WTC11 (cell line): ENCODE measurements at regions not wholly inside any gene's neighbourhood (a gene's known extent, or its start where the extent isn't known, plus 50 kb on each side); places are given as distances from the start of the nearest gene placed in this dataset.

Experiments
- ATAC-seq: fragments of 200-7000 bp; cut with Tn5 transposase; 2 replicates; pipeline ENCODE4 v1.10.0; 2021; ENCODE audit warnings: mild to moderate bottlenecking, moderate library complexity
- CTCF ChIA-PET: fragments of 300-600 bp; sonication (Branson Sonifier 250); formaldehyde crosslinking; loops from one replicate; lab custom pipeline; 2021; ENCODE audit warnings: antibody characterized with exemption; lab: Charles Lee
- POLR2A ChIA-PET: fragments of 350-600 bp; sonication (Branson Sonifier 250); formaldehyde crosslinking; loops from one replicate; lab custom pipeline; 2021; ENCODE audit warnings: antibody characterized with exemption; lab: Charles Lee
- DNase-seq: peaks from one replicate; pipeline ENCODE4 v3.0.0; 2021; ENCODE audit warnings: low spot score
- H3K27ac Mint-ChIP-seq: 2 replicates; pipeline ENCODE4 v1.8.0; 2021; ENCODE audit warnings: mixed read lengths
- H3K27me3 Mint-ChIP-seq: 2 replicates; pipeline ENCODE4 v1.8.0; 2021; ENCODE audit warnings: low read depth, mild to moderate bottlenecking, moderate library complexity, mixed read lengths
- H3K36me3 Mint-ChIP-seq: 2 replicates; pipeline ENCODE4 v1.8.0; 2021; ENCODE audit warnings: mixed read lengths
- H3K4me1 Mint-ChIP-seq: 2 replicates; pipeline ENCODE4 v1.8.0; 2022; ENCODE audit warnings: mixed read lengths
- H3K4me3 Mint-ChIP-seq: 2 replicates; pipeline ENCODE4 v1.8.0; 2021; ENCODE audit warnings: mild to moderate bottlenecking, moderate library complexity, mixed read lengths
- H3K9me3 Mint-ChIP-seq: 2 replicates; pipeline ENCODE4 v1.8.0; 2021; ENCODE audit warnings: mixed read lengths
- AFF4 ChIP-seq: sonication (generic); formaldehyde crosslinking; IDR thresholded peaks from 2 replicates; pipeline ENCODE4 v1.8.1; 2023; ENCODE audit warnings: mild to moderate bottlenecking, missing genetic modification reagents, borderline replicate concordance
- ARID4B ChIP-seq: sonication (generic); formaldehyde crosslinking; IDR thresholded peaks from 2 replicates; pipeline ENCODE4 v1.8.0; 2023; ENCODE audit warnings: missing genetic modification reagents, mild to moderate bottlenecking, borderline replicate concordance
- ATF6 ChIP-seq: sonication (generic); formaldehyde crosslinking; IDR thresholded peaks from 2 replicates; pipeline ENCODE4 v1.8.1; 2023; ENCODE audit warnings: mild to moderate bottlenecking, missing genetic modification reagents
- CBFB ChIP-seq: sonication (generic); formaldehyde crosslinking; IDR thresholded peaks from 2 replicates; pipeline ENCODE4 v1.8.1; 2022; ENCODE audit warnings: mild to moderate bottlenecking, low read depth, missing genetic modification reagents
- GRHL2 ChIP-seq: fragments of 250-450 bp; sonication (Bioruptor Pico); IDR thresholded peaks from 2 replicates; pipeline ENCODE4 v1.8.0; 2022; ENCODE audit warnings: mild to moderate bottlenecking, moderate library complexity; ENCODE audit not compliant: insufficient replicate concordance, severe bottlenecking
- HMGA2 ChIP-seq: fragments of 250-450 bp; sonication (Bioruptor Pico); IDR thresholded peaks from 2 replicates; pipeline ENCODE4 v1.4.0; 2021; ENCODE audit warnings: mild to moderate bottlenecking, moderate library complexity
- MYBL2 ChIP-seq: sonication (generic); formaldehyde crosslinking; IDR thresholded peaks from 2 replicates; pipeline ENCODE4 v1.8.1; 2023; ENCODE audit warnings: mild to moderate bottlenecking, moderate library complexity, missing genetic modification reagents
- NR1H2 ChIP-seq: sonication (generic); formaldehyde crosslinking; IDR thresholded peaks from 2 replicates; pipeline ENCODE4 v1.9.0; 2021; ENCODE audit warnings: mild to moderate bottlenecking, moderate library complexity, missing genetic modification reagents
- NR2C2 ChIP-seq: sonication (generic); formaldehyde crosslinking; IDR thresholded peaks from 2 replicates; pipeline ENCODE4 v1.8.0; 2022; ENCODE audit warnings: mild to moderate bottlenecking, missing genetic modification reagents
- NR3C1 ChIP-seq: sonication (generic); formaldehyde crosslinking; conservative IDR thresholded peaks from 2 replicates; pipeline ENCODE4 v1.8.1; 2023; ENCODE audit warnings: low read depth, mild to moderate bottlenecking, missing genetic modification reagents
- PRRX2 ChIP-seq: fragments of 250-450 bp; sonication (Bioruptor Pico); IDR thresholded peaks from 2 replicates; pipeline ENCODE4 v1.8.0; 2021; ENCODE audit warnings: mild to moderate bottlenecking
- RELA ChIP-seq: sonication (generic); formaldehyde crosslinking; IDR thresholded peaks from 2 replicates; pipeline ENCODE4 v1.8.1; 2022; ENCODE audit warnings: missing genetic modification reagents, mild to moderate bottlenecking, borderline replicate concordance
- SOX15 ChIP-seq: fragments of 250-450 bp; sonication (Bioruptor Pico); IDR thresholded peaks from 2 replicates; pipeline ENCODE4 v1.9.0; 2021; ENCODE audit warnings: mild to moderate bottlenecking
- TEAD1 ChIP-seq: sonication (generic); formaldehyde crosslinking; IDR thresholded peaks from 2 replicates; pipeline ENCODE4 v1.8.0; 2022; ENCODE audit warnings: mild to moderate bottlenecking, missing genetic modification reagents
- USF1 ChIP-seq: sonication (generic); formaldehyde crosslinking; IDR thresholded peaks from 2 replicates; pipeline ENCODE4 v1.8.0; 2022; ENCODE audit warnings: mild to moderate bottlenecking, missing genetic modification reagents
- USF2 ChIP-seq: sonication (generic); formaldehyde crosslinking; IDR thresholded peaks from 2 replicates; pipeline ENCODE4 v1.8.1; 2023; ENCODE audit warnings: mild to moderate bottlenecking, missing genetic modification reagents, moderate library complexity
- ZMAT4 ChIP-seq: fragments of 250-450 bp; sonication (Bioruptor Pico); IDR thresholded peaks from 2 replicates; pipeline ENCODE4 v1.9.0; 2021; ENCODE audit warnings: mild to moderate bottlenecking
- ZNF138 ChIP-seq: sonication (generic); formaldehyde crosslinking; conservative IDR thresholded peaks from 2 replicates; pipeline ENCODE4 v1.8.1; 2022; ENCODE audit warnings: mild to moderate bottlenecking, moderate library complexity, missing genetic modification reagents
- ZNF281 ChIP-seq: sonication (generic); formaldehyde crosslinking; IDR thresholded peaks from 2 replicates; pipeline ENCODE4 v1.8.0; 2023; ENCODE audit warnings: mild to moderate bottlenecking, missing genetic modification reagents
- ZNF396 ChIP-seq: fragments of 250-450 bp; sonication (Bioruptor Pico); IDR thresholded peaks from 2 replicates; pipeline ENCODE4 v1.8.0; 2021; ENCODE audit warnings: mild to moderate bottlenecking, moderate library complexity, borderline replicate concordance
- ZNF671 ChIP-seq: fragments of 250-450 bp; sonication (Bioruptor Pico); IDR thresholded peaks from 2 replicates; pipeline ENCODE4 v1.8.0; 2021; ENCODE audit warnings: mild to moderate bottlenecking

GRCh38 chr4:84058201-84058600, 440.9 kb downstream of the NKX6-1 start (continued):
- TF ChIP-seq NR1H2 (CRISPR knock-in tag) (no peak), HMGA2 (no peak), ZNF671 (CRISPR knock-in tag) (no peak), AFF4 (CRISPR knock-in tag) (no peak), NR2C2 (CRISPR knock-in tag) (no peak), MYBL2 (CRISPR knock-in tag) (no peak), GRHL2 (CRISPR knock-in tag) (no peak), SOX15 (no peak), ZNF138 (CRISPR knock-in tag) (no peak)
- TF ChIP-seq, all 79 proteins: peak for 0

- CTCF ChIA-PET, result no interaction called here
- DNase-seq (no peak), ATAC-seq (peak; percentile 59)
- Mint-ChIP-seq H3K27ac (no peak overlapping the region), H3K36me3 (no peaks in the 10 kb centered on the region), H3K9me3 (no peaks in the 10 kb centered on the region), H3K27me3 (no peaks in the 10 kb centered on the region), H3K4me1 (peaks cover 39% of the 10 kb centered on the region), H3K4me3 (no peak overlapping the region)
- POLR2A ChIA-PET, result no interaction called here
- TF ChIP-seq CBFB (CRISPR knock-in tag) (no peak), ZMAT4 (CRISPR knock-in tag) (no peak), ARID4B (no peak), ZNF281 (CRISPR knock-in tag) (no peak), RELA (no peak), USF2 (no peak), PRRX2 (no peak), ATF6 (no peak), USF1 (CRISPR knock-in tag) (no peak), ZNF138 (CRISPR knock-in tag) (no peak), ZNF396 (CRISPR knock-in tag) (no peak), TEAD1 (no peak), NR3C1 (CRISPR knock-in tag) (no peak)
These were observed 447.5 kb downstream of the NKX6-1 start for GRCh38 chr4:84051639-84052038.
